ENCODE measurements at regions not wholly inside any gene's neighbourhood (a gene's known extent, or its start where the extent isn't known, plus 50 kb on each side); places are given as distances from the start of the nearest gene placed in this dataset.

- Histone ChIP-seq H3K4me3 (no peak overlapping the region), H3K4me1 (no peaks in the 10 kb centered on the region), H3K9me3 (no peaks in the 10 kb centered on the region), H3K4me2 (no peak overlapping the region), H3K27ac (no peak overlapping the region)
- FAIRE-seq = no peak
- no peak for TF ChIP-seq EP300 (IDR thresholded peaks at IDR 0.05)
- no peak for TF ChIP-seq GATA3 (IDR thresholded peaks at IDR 0.05; ENCODE audit: borderline replicate concordance)
- TF ChIP-seq ZFP36 (IDR thresholded peaks at IDR 0.05; ENCODE audit: borderline replicate concordance, partially characterized antibody) = no peak
- TF ChIP-seq HMGXB4 (CRISPR knock-in tag; IDR thresholded peaks at IDR 0.05; ENCODE audit: borderline replicate concordance) = no peak
- TF ChIP-seq POLR2AphosphoS2 (conservative IDR thresholded peaks at IDR 0.05; ENCODE audit: low read length) = no peak
- TF ChIP-seq FOXS1 (CRISPR knock-in tag; IDR thresholded peaks at IDR 0.05) = no peak
- TF ChIP-seq RCOR1 (IDR thresholded peaks at IDR 0.05; ENCODE audit: low read depth, low read length) = no peak
- TF ChIP-seq NR3C1 (IDR thresholded peaks at IDR 0.05) = no peak
- TF ChIP-seq JUN (IDR thresholded peaks at IDR 0.05) = no peak
- no peak for TF ChIP-seq MAFK (IDR thresholded peaks at IDR 0.05; ENCODE audit: partially characterized antibody)
- TF ChIP-seq HDAC2 (IDR thresholded peaks at IDR 0.05) = no peak
- TF ChIP-seq MAX (IDR thresholded peaks at IDR 0.05) = no peak
- TF ChIP-seq CBX2 (IDR thresholded peaks at IDR 0.05; ENCODE audit: borderline replicate concordance, low read depth) = no peak
- TF ChIP-seq MAZ (IDR thresholded peaks at IDR 0.05; ENCODE audit: borderline replicate concordance, low read depth, low read length) = no peak
- TF ChIP-seq JUNB (IDR thresholded peaks at IDR 0.05) = no peak
- no peak for TF ChIP-seq HES2 (IDR thresholded peaks at IDR 0.05)
- no peak for TF ChIP-seq EHMT2 (IDR thresholded peaks at IDR 0.05; ENCODE audit: low read depth)
- POLR2A ChIA-PET = no interaction called here
- DNase-seq (ENCODE audit: low read depth in 1 of 2, low spot score in 1 of 2) = no peak
- CTCF ChIA-PET = no interaction called here
- WGBS (ENCODE audit: missing lambda C conversion rate) = 23% methylated on average over 3 of the region's 3 CpGs
- ATAC-seq = no peak
Observed at GRCh38 chr1:194809215-194809614, 1622.8 kb upstream of the B3GALT2 start.

GRCh38 chr1:194807530-194808220 is 1621.3 kb upstream of the B3GALT2 start:
- no peaks in the 10 kb centered on the region for H3K4me1 ChIP-seq
- H3K4me2 ChIP-seq = no peak overlapping the region
- H3K27ac ChIP-seq = no peak overlapping the region
- no peak for FAIRE-seq
- ChIA-PET POLR2A (no interaction called here), CTCF (no interaction called here)
- no peaks in the 10 kb centered on the region for H3K9me3 ChIP-seq
- 0% methylated on average over 1 of the region's 1 CpG for WGBS (ENCODE audit: missing lambda C conversion rate)
- no peak for ATAC-seq
- TF ChIP-seq EHF (CRISPR knock-in tag; IDR thresholded peaks at IDR 0.05) (no peak), POLR2AphosphoS2 (conservative IDR thresholded peaks at IDR 0.05; ENCODE audit: low read length) (no peak), CHD2 (IDR thresholded peaks at IDR 0.05; ENCODE audit: low read length, partially characterized antibody) (no peak)
- no peak overlapping the region for H3K4me3 ChIP-seq
- DNase-seq (ENCODE audit: low read depth in 1 of 2, low spot score in 1 of 2) = no peak

GRCh38 chr1:194802572-194802971 is 1616.2 kb upstream of the B3GALT2 start:
- H3K27ac ChIP-seq = no peak overlapping the region
- H3K4me1 ChIP-seq = no peaks in the 10 kb centered on the region
- H3K4me2 ChIP-seq = no peak overlapping the region
- no peak overlapping the region for H3K4me3 ChIP-seq
- CTCF ChIA-PET = no interaction called here
- FAIRE-seq (no peak), DNase-seq (ENCODE audit: low read depth in 1 of 2, low spot score in 1 of 2) (no peak), ATAC-seq (no peak)
- 32% methylated on average over 3 of the region's 3 CpGs for WGBS (ENCODE audit: missing lambda C conversion rate)
- TF ChIP-seq PBX3 (IDR thresholded peaks at IDR 0.05) (no peak), MAFK (IDR thresholded peaks at IDR 0.05; ENCODE audit: partially characterized antibody) (peak; percentile 88), HES2 (IDR thresholded peaks at IDR 0.05) (no peak), EP300 (IDR thresholded peaks at IDR 0.05) (no peak), POLR2A (IDR thresholded peaks at IDR 0.05; ENCODE audit: low read length) (no peak)
- H3K9me3 ChIP-seq = no peaks in the 10 kb centered on the region
- POLR2A ChIA-PET = no interaction called here

All from A549 (cell line).